Suprapubic skin (tissue), 4 donors: ENCODE measurements at regions not wholly inside any gene's neighbourhood (a gene's known extent, or its start where the extent isn't known, plus 50 kb on each side); places are given as distances from the start of the nearest gene placed in this dataset.
"Not testable (repeated sequence)": the region's sequence is repeated elsewhere in the genome, so short reads cannot be mapped to it uniquely, and the experiment has no call there.

Experiments
- DNase-seq, 2 donors: peaks; one replicate each; pipeline ENCODE4 v3.0.0-alpha.2; 2019; ENCODE audit warnings: low spot score in 2 of 2
- H3K27ac ChIP-seq: fragments of 200-600 bp; sonication (generic); one replicate; pipeline ENCODE4 v1.5.1; 2019
- H3K27me3 ChIP-seq: fragments of 200-600 bp; sonication (generic); one replicate; pipeline ENCODE4 v1.5.1; 2019
- H3K36me3 ChIP-seq: fragments of 200-600 bp; sonication (generic); one replicate; pipeline ENCODE4 v1.5.1; 2019
- H3K4me1 ChIP-seq: fragments of 200-600 bp; sonication (generic); one replicate; pipeline ENCODE4 v1.5.1; 2019
- H3K4me3 ChIP-seq: fragments of 200-600 bp; sonication (generic); one replicate; pipeline ENCODE4 v1.5.1; 2019; ENCODE audit warnings: mild to moderate bottlenecking
- H3K9me3 ChIP-seq: fragments of 200-600 bp; sonication (generic); one replicate; pipeline ENCODE4 v1.5.1; 2019
- EP300 ChIP-seq: sonication (generic); formaldehyde crosslinking; IDR thresholded peaks from one replicate; pipeline ENCODE4 v1.6.1; 2017; ENCODE audit warnings: antibody characterized with exemption
- POLR2A ChIP-seq, 2 donors: fragments of 450-650 bp; IDR thresholded peaks; one replicate each; pipeline ENCODE4 v1.6.1; 2017; ENCODE audit warnings: antibody characterized with exemption in 2 of 2, mild to moderate bottlenecking in 2 of 2, moderate library complexity in 2 of 2
- POLR2AphosphoS5 ChIP-seq, 3 donors: sonication (generic); formaldehyde crosslinking; IDR thresholded peaks; one replicate each; pipeline ENCODE4 v1.6.1; 2017; ENCODE audit warnings: antibody characterized with exemption in 3 of 3
- WGBS: methylation state at CpG from one replicate; pipeline ENCODE4 v1.1.5; 2018; 5-methylcytosine and 5-hydroxymethylcytosine counted together
- TF ChIP-seq, protein P1 (sequence below), 2 donors: fragments of 200-600 bp in 1 of 2; fragments of 450-650 bp in 1 of 2; sonication (generic) in 1 of 2; IDR thresholded peaks; one replicate each; pipeline ENCODE4 v1.5.1; 2016 to 2019; ENCODE audit warnings: antibody characterized with exemption in 2 of 2, mild to moderate bottlenecking in 1 of 2, moderate library complexity in 1 of 2

DNA sequence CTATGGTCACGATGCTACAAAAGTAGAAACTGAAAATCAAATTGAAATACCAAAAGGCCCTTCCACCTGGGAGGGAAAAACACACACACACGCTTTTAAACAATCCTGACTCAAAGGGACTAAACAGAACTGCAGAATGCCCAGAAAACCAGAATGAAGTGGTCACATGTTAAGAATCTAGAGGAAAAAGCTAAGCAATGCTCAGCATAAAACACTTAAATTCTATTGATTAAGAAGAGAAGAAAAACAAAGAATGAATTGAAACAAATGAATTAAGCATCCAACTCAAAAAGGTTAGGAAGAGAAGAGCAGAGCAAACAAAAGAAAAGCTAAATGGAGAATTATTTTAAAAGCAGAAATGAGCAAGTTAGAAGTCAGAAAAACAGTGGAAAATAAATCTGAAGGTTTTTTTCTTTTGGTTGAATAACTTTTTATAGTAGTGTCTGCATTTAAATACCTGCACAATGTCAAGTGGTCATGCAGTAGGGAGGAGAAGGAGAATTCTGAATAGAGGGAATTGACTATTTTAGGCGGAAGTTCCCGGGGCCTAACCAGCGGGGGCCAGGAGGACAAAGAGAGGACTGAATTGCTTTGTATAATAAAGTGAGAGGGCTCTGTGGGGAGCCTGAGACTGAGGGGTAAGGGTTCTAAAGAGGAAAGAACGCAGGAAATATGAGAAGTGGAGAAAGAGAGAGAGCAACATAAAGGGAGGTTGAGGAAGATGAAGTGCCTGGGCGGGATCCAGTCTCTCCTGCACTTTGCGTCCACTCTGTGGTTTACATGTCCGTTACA lies 146.8 kb downstream of the ATPSCKMT start:
- no peaks in the 10 kb centered on the region for H3K36me3 ChIP-seq
- whole genome bisulfite sequencing: 66% methylated on average over 9 of the region's 9 CpGs
- no peak overlapping the region for H3K4me3 ChIP-seq
- H3K27me3 ChIP-seq: no peaks in the 10 kb centered on the region
- no peak for DNase-seq
- TF ChIP-seq POLR2A (IDR thresholded peaks at IDR 0.05): no peak
- no peak for TF ChIP-seq EP300
- TF ChIP-seq, protein P1, sequence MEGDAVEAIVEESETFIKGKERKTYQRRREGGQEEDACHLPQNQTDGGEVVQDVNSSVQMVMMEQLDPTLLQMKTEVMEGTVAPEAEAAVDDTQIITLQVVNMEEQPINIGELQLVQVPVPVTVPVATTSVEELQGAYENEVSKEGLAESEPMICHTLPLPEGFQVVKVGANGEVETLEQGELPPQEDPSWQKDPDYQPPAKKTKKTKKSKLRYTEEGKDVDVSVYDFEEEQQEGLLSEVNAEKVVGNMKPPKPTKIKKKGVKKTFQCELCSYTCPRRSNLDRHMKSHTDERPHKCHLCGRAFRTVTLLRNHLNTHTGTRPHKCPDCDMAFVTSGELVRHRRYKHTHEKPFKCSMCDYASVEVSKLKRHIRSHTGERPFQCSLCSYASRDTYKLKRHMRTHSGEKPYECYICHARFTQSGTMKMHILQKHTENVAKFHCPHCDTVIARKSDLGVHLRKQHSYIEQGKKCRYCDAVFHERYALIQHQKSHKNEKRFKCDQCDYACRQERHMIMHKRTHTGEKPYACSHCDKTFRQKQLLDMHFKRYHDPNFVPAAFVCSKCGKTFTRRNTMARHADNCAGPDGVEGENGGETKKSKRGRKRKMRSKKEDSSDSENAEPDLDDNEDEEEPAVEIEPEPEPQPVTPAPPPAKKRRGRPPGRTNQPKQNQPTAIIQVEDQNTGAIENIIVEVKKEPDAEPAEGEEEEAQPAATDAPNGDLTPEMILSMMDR (IDR thresholded peaks at IDR 0.05): no peak
- no peak for TF ChIP-seq POLR2AphosphoS5 (IDR thresholded peaks at IDR 0.05)
- H3K4me1 ChIP-seq: no peaks in the 10 kb centered on the region
- H3K9me3 ChIP-seq: no peaks in the 10 kb centered on the region
- H3K27ac ChIP-seq: no peak overlapping the region

DNA sequence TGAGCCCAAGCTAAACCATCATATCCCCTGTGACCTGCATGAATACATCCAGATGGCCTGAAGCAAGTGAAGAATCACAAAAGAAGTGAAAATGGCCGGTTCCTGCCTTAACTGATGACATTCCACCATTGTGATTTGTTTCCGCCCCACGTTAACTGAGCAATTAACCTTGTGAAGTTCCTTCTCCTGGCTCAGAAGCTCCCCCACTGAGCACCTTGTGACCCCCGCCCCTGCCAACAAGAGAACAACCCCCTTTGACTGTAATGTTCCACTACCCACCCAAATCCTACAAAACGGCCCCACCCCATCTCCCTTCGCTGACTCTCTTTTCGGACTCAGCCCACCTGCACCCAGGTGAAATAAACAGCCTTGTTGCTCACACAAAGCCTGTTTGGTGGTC lies 147.5 kb downstream of the ATPSCKMT start:
- H3K4me1 ChIP-seq, H3K27ac ChIP-seq, DNase-seq, H3K9me3 ChIP-seq, H3K4me3 ChIP-seq, H3K36me3 ChIP-seq, H3K27me3 ChIP-seq: not testable (repeated sequence)
- 89% methylated on average over 7 of the region's 7 CpGs for WGBS

DNA sequence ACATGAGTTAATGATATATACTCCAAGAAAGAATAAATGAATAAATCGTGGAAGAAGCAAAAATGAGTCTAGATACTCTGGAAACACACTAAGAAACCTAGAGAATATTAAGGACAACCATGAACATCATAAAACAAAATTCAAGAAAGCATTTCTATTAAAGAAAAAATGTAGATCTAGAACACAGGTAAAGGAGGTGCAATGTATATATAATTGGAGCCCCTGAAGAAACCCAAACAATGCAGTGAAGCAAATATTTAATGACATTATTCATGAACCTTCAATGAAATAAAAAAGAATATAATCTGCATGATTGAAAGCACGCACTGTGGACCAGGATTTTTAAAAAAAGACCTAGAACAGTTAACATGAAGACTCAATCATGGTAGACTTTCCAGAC lies 150.1 kb downstream of the ATPSCKMT start:
- DNase-seq: no peak
- no peaks in the 10 kb centered on the region for H3K27me3 ChIP-seq
- no peak overlapping the region for H3K4me3 ChIP-seq
- H3K9me3 ChIP-seq: no peaks in the 10 kb centered on the region
- H3K36me3 ChIP-seq: no peaks in the 10 kb centered on the region
- 79% methylated on average over 2 of the region's 2 CpGs for WGBS
- no peak overlapping the region for H3K27ac ChIP-seq
- no peak for TF ChIP-seq POLR2A (IDR thresholded peaks at IDR 0.05)
- TF ChIP-seq EP300: no peak
- TF ChIP-seq, protein P1 (IDR thresholded peaks at IDR 0.05): no peak
- TF ChIP-seq POLR2AphosphoS5 (IDR thresholded peaks at IDR 0.05): no peak
- no peaks in the 10 kb centered on the region for H3K4me1 ChIP-seq

DNA sequence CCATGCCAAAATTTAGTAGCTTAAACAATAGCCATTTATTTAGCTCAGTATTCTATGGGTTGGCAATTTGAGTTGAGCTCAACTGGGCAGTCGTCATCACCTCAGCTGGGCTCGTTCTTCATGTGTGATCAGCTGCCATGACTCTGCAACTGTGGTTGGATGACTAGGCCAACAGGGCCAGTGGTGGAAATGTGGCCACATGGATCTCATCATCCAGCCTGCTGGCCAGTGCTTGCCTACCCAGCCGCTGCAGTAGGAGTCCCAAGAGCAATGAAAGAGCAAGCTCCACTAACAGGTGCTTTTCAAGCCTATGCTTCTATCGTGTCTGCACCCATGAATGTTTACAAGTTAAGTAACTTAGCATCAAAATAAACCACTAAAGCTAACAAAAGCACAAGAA lies 158.0 kb downstream of the ATPSCKMT start:
- DNase-seq: no peak
- 64% methylated on average over 4 of the region's 4 CpGs for WGBS
- Histone ChIP-seq H3K4me3 (no peak overlapping the region), H3K27me3 (no peaks in the 10 kb centered on the region), H3K27ac (no peak overlapping the region), H3K4me1 (no peaks in the 10 kb centered on the region), H3K9me3 (peaks cover 10% of the 10 kb centered on the region), H3K36me3 (no peaks in the 10 kb centered on the region)
- no peak for TF ChIP-seq POLR2A (IDR thresholded peaks at IDR 0.05)
- no peak for TF ChIP-seq POLR2AphosphoS5 (IDR thresholded peaks at IDR 0.05)

DNA sequence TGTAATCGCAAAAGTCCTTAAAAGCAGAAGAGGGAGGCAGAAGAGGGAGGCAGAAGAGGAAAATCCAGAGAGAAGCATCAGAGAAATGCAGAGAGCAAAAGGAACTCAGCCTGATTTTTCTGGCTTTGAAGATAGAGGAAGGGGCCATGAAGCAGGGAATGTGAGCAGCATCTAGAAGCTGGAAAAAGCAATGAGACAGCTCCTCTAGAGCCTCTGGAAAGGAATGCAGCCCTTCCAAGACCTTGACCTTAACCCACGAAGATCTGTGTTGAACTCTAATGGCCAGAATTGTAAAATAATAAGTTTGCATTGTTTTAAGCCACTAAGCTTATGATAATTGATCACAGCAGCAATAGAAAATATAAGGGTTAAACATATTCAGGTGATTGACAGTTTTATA lies 159.6 kb downstream of the ATPSCKMT start:
- 77% methylated on average over 2 of the region's 2 CpGs for WGBS
- no peak overlapping the region for H3K27ac ChIP-seq
- H3K4me1 ChIP-seq: no peaks in the 10 kb centered on the region
- no peak overlapping the region for H3K4me3 ChIP-seq
- no peak for TF ChIP-seq POLR2AphosphoS5 (IDR thresholded peaks at IDR 0.05)
- no peak for TF ChIP-seq POLR2A (IDR thresholded peaks at IDR 0.05)
- TF ChIP-seq EP300: no peak
- no peaks in the 10 kb centered on the region for H3K27me3 ChIP-seq
- no peak for DNase-seq
- peaks cover 10% of the 10 kb centered on the region for H3K9me3 ChIP-seq
- no peaks in the 10 kb centered on the region for H3K36me3 ChIP-seq

DNA sequence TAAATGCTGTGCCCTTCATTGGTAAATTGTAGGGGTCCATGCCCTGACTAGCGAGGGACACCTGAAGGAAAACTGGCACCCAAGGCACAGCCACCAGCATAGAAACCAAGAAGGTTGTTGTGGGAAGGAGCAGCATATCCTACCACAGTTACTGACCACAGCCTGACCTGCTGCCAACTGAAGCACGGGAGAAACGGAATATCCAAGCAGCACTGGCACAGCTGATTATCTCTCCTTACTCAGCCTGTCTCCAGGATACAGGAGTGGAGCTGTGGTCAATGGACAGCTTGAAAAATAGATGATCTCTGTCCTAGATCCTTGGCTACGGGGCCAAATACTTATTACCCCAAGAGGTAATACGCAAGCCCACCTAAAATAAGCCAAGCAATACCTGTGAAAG lies 164.5 kb downstream of the ATPSCKMT start:
- no peaks in the 10 kb centered on the region for H3K4me1 ChIP-seq
- TF ChIP-seq POLR2AphosphoS5 (IDR thresholded peaks at IDR 0.05) (no peak), POLR2A (IDR thresholded peaks at IDR 0.05) (no peak), EP300 (no peak)
- H3K27ac ChIP-seq: no peak overlapping the region
- 85% methylated on average over 5 of the region's 5 CpGs for WGBS
- no peak overlapping the region for H3K4me3 ChIP-seq
- DNase-seq: no peak
- H3K27me3 ChIP-seq: no peaks in the 10 kb centered on the region
- H3K36me3 ChIP-seq: no peaks in the 10 kb centered on the region
- H3K9me3 ChIP-seq: peaks cover 5% of the 10 kb centered on the region

DNA sequence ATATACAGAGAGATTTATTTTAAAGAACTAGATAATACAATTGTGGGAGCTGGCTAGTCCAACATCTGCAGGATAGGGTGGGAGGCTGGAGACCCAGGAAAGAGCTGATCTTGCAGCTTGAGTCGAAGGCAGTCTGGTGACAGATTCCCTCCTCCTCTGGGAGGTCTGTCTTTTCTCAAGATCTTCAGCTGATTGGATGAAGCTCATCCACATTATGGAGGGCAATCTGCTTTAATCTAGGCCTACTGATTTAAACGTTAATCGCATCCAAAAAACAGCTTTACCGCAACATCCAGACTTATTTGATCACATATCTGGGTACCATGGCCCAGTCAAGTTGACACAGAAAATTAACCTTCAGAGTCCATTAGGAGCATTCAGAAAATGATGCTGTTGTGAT lies 168.1 kb downstream of the ATPSCKMT start:
- Histone ChIP-seq H3K36me3 (no peaks in the 10 kb centered on the region), H3K27me3 (no peaks in the 10 kb centered on the region), H3K27ac (no peak overlapping the region), H3K9me3 (no peaks in the 10 kb centered on the region), H3K4me1 (no peaks in the 10 kb centered on the region), H3K4me3 (no peak overlapping the region)
- 84% methylated on average over 4 of the region's 4 CpGs for WGBS
- TF ChIP-seq POLR2A (IDR thresholded peaks at IDR 0.05): no peak
- TF ChIP-seq, protein P1 (IDR thresholded peaks at IDR 0.05): no peak
- no peak for TF ChIP-seq POLR2AphosphoS5 (IDR thresholded peaks at IDR 0.05)
- DNase-seq: no peak
